ENCODE measurements at regions not wholly inside any gene's neighbourhood (a gene's known extent, or its start where the extent isn't known, plus 50 kb on each side); places are given as distances from the start of the nearest gene placed in this dataset.

DNA sequence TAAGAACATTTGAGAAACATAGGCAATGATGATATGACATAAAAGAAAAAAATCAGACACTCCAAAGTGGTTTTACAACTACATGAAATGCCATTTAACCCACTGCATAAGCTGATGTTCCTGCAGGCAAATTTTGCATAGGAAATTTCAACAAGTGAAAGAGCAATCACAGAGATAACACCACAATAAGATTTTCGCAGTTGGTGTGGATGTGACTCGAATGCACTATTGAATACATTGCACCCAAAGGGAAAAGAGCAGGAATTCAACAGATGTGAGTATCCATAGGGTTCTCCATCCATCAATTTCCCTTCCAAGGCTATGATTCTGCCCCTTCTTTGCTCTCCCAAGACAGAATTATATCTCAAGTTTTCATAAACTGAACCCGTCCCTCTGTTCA, 456.1 kb downstream of the RAP2B start:
- H3K9me2 ChIP-seq (replicated peaks; ENCODE audit: insufficient read depth): no peaks in the 10 kb centered on the region
- H3K27ac ChIP-seq: no peak overlapping the region
- 97% methylated on average over 3 of the region's 3 CpGs for WGBS (ENCODE audit: low lambda C conversion rate, missing lambda C conversion rate)
- no peak for TF ChIP-seq EZH2 (IDR thresholded peaks at IDR 0.05; ENCODE audit: borderline replicate concordance)
- TF ChIP-seq EZH2phosphoT487 (IDR thresholded peaks at IDR 0.05; ENCODE audit: low read depth, severe bottlenecking, unreplicated experiment): no peak
- TF ChIP-seq, protein P1, sequence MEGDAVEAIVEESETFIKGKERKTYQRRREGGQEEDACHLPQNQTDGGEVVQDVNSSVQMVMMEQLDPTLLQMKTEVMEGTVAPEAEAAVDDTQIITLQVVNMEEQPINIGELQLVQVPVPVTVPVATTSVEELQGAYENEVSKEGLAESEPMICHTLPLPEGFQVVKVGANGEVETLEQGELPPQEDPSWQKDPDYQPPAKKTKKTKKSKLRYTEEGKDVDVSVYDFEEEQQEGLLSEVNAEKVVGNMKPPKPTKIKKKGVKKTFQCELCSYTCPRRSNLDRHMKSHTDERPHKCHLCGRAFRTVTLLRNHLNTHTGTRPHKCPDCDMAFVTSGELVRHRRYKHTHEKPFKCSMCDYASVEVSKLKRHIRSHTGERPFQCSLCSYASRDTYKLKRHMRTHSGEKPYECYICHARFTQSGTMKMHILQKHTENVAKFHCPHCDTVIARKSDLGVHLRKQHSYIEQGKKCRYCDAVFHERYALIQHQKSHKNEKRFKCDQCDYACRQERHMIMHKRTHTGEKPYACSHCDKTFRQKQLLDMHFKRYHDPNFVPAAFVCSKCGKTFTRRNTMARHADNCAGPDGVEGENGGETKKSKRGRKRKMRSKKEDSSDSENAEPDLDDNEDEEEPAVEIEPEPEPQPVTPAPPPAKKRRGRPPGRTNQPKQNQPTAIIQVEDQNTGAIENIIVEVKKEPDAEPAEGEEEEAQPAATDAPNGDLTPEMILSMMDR (IDR thresholded peaks at IDR 0.05; ENCODE audit: poor library complexity): no peak
- no peaks in the 10 kb centered on the region for H4K20me1 ChIP-seq (ENCODE audit: insufficient read depth, poor library complexity, severe bottlenecking)
- H2AFZ ChIP-seq: no peak overlapping the region
- H3K36me3 ChIP-seq (replicated peaks; ENCODE audit: insufficient read depth, low read depth): no peaks in the 10 kb centered on the region
- no peak overlapping the region for H3K4me3 ChIP-seq
- no peak for DNase-seq (ENCODE audit: low spot score)
- H3K4me1 ChIP-seq (ENCODE audit: insufficient read depth): no peaks in the 10 kb centered on the region
- H3K27me3 ChIP-seq: no peaks in the 10 kb centered on the region
- H3K9me3 ChIP-seq (ENCODE audit: low read depth): no peaks in the 10 kb centered on the region
- H3K79me2 ChIP-seq: no peaks in the 10 kb centered on the region
- H3K4me2 ChIP-seq: no peak overlapping the region

GRCh38 chr3:153619268-153619667, 457.2 kb downstream of the RAP2B start:
- no peaks in the 10 kb centered on the region for H3K9me2 ChIP-seq (replicated peaks; ENCODE audit: insufficient read depth)
- H2AFZ ChIP-seq: no peak overlapping the region
- no peaks in the 10 kb centered on the region for H3K4me1 ChIP-seq (ENCODE audit: insufficient read depth)
- no peak overlapping the region for H3K4me2 ChIP-seq
- no peaks in the 10 kb centered on the region for H3K9me3 ChIP-seq (ENCODE audit: low read depth)
- DNase-seq (ENCODE audit: low spot score): no peak
- 88% methylated on average over 2 of the region's 2 CpGs for whole genome bisulfite sequencing (ENCODE audit: low lambda C conversion rate, missing lambda C conversion rate)
- H3K36me3 ChIP-seq (replicated peaks; ENCODE audit: insufficient read depth, low read depth): no peaks in the 10 kb centered on the region
- no peaks in the 10 kb centered on the region for H3K27me3 ChIP-seq
- no peaks in the 10 kb centered on the region for H3K79me2 ChIP-seq
- no peak for TF ChIP-seq EZH2phosphoT487 (IDR thresholded peaks at IDR 0.05; ENCODE audit: low read depth, severe bottlenecking, unreplicated experiment)
- TF ChIP-seq, protein P1 (IDR thresholded peaks at IDR 0.05; ENCODE audit: poor library complexity): no peak
- no peak for TF ChIP-seq EZH2 (IDR thresholded peaks at IDR 0.05; ENCODE audit: borderline replicate concordance)
- H3K27ac ChIP-seq: no peak overlapping the region
- H3K4me3 ChIP-seq: no peak overlapping the region
- no peaks in the 10 kb centered on the region for H4K20me1 ChIP-seq (ENCODE audit: insufficient read depth, poor library complexity, severe bottlenecking)

- H4K20me1 ChIP-seq (ENCODE audit: insufficient read depth, poor library complexity, severe bottlenecking): no peaks in the 10 kb centered on the region
- H3K36me3 ChIP-seq (replicated peaks; ENCODE audit: insufficient read depth, low read depth): no peaks in the 10 kb centered on the region
- H3K27me3 ChIP-seq: no peaks in the 10 kb centered on the region
- H3K4me2 ChIP-seq: no peak overlapping the region
- no peaks in the 10 kb centered on the region for H3K9me3 ChIP-seq (ENCODE audit: low read depth)
- no peaks in the 10 kb centered on the region for H3K79me2 ChIP-seq
- no peak for TF ChIP-seq EZH2phosphoT487 (IDR thresholded peaks at IDR 0.05; ENCODE audit: low read depth, severe bottlenecking, unreplicated experiment)
- no peak for TF ChIP-seq EZH2 (IDR thresholded peaks at IDR 0.05; ENCODE audit: borderline replicate concordance)
- TF ChIP-seq, protein P1 (IDR thresholded peaks at IDR 0.05; ENCODE audit: poor library complexity): no peak
- no peak overlapping the region for H3K4me3 ChIP-seq
- no peak overlapping the region for H2AFZ ChIP-seq
- 93% methylated on average over 2 of the region's 2 CpGs for WGBS (ENCODE audit: low lambda C conversion rate, missing lambda C conversion rate)
- H3K9me2 ChIP-seq (replicated peaks; ENCODE audit: insufficient read depth): no peaks in the 10 kb centered on the region
- DNase-seq (ENCODE audit: low spot score): no peak
- H3K4me1 ChIP-seq (ENCODE audit: insufficient read depth): no peaks in the 10 kb centered on the region
- H3K27ac ChIP-seq: no peak overlapping the region
Observed at GRCh38 chr3:153621953-153622352, 459.9 kb downstream of the RAP2B start.

GRCh38 chr3:153623834-153624233, 461.8 kb downstream of the RAP2B start:
- no peaks in the 10 kb centered on the region for H4K20me1 ChIP-seq (ENCODE audit: insufficient read depth, poor library complexity, severe bottlenecking)
- H2AFZ ChIP-seq: no peak overlapping the region
- no peaks in the 10 kb centered on the region for H3K36me3 ChIP-seq (replicated peaks; ENCODE audit: insufficient read depth, low read depth)
- no peaks in the 10 kb centered on the region for H3K9me3 ChIP-seq (ENCODE audit: low read depth)
- H3K4me2 ChIP-seq: no peak overlapping the region
- no peaks in the 10 kb centered on the region for H3K4me1 ChIP-seq (ENCODE audit: insufficient read depth)
- WGBS (ENCODE audit: low lambda C conversion rate, missing lambda C conversion rate): 100% methylated on average over 1 of the region's 1 CpG
- TF ChIP-seq EZH2 (IDR thresholded peaks at IDR 0.05; ENCODE audit: borderline replicate concordance): no peak
- TF ChIP-seq, protein P1 (IDR thresholded peaks at IDR 0.05; ENCODE audit: poor library complexity): no peak
- no peak for TF ChIP-seq EZH2phosphoT487 (IDR thresholded peaks at IDR 0.05; ENCODE audit: low read depth, severe bottlenecking, unreplicated experiment)
- no peak for DNase-seq (ENCODE audit: low spot score)
- no peak overlapping the region for H3K27ac ChIP-seq
- H3K27me3 ChIP-seq: no peaks in the 10 kb centered on the region
- no peak overlapping the region for H3K4me3 ChIP-seq
- no peaks in the 10 kb centered on the region for H3K9me2 ChIP-seq (replicated peaks; ENCODE audit: insufficient read depth)
- H3K79me2 ChIP-seq: no peaks in the 10 kb centered on the region
